H1 (cell line): ENCODE measurements at regions not wholly inside any gene's neighbourhood (a gene's known extent, or its start where the extent isn't known, plus 50 kb on each side); places are given as distances from the start of the nearest gene placed in this dataset.
A peak's percentile ranks its signal among the peaks of the same experiment; 100 is the strongest.

ENCODE experiments used
- CTCF ChIA-PET: fragments of 300-600 bp; sonication (Branson Sonifier 250); formaldehyde crosslinking; loops from one replicate; lab custom pipeline; 2021; ENCODE audit not compliant: partially characterized antibody; lab: Charles Lee
- POLR2A ChIA-PET: fragments of 300-600 bp; sonication (Branson Sonifier 250); formaldehyde crosslinking; loops from one replicate; lab custom pipeline; 2021; ENCODE audit warnings: inconsistent platforms; ENCODE audit not compliant: partially characterized antibody; lab: Charles Lee
- DNase-seq, 2 experiments: peaks; one replicate each; pipeline versions ENCODE4 v3.0.0 to v3.0.0-alpha.2; 2010 to 2022; ENCODE audit warnings: low spot score in 2 of 2, low read depth in 1 of 2, mixed read lengths in 1 of 2
- FAIRE-seq: peaks from 2 replicates; lab custom pipeline; 2011; peaks lifted over from hg19 to GRCh38; lab: Jason Lieb, UNC
- H2AFZ ChIP-seq: 2 replicates; pipeline ENCODE4 v1.8.1; 2012; ENCODE audit warnings: low read length, inconsistent platforms
- H2AK5ac ChIP-seq: 2 replicates; pipeline ENCODE4 v1.6.1; 2013; ENCODE audit warnings: low read depth, low read length
- H2BK120ac ChIP-seq: replicated peaks from 2 replicates; pipeline ENCODE3; 2013; ENCODE audit warnings: low read depth, low read length, inconsistent platforms
- H2BK12ac ChIP-seq: 2 replicates; pipeline ENCODE4 v1.6.1; 2013; ENCODE audit warnings: low read depth, low read length
- H2BK15ac ChIP-seq: 2 replicates; pipeline ENCODE4 v1.6.1; 2013; ENCODE audit warnings: low read length
- H2BK20ac ChIP-seq: 2 replicates; pipeline ENCODE4 v1.6.1; 2013; ENCODE audit warnings: low read length
- H2BK5ac ChIP-seq: 2 replicates; pipeline ENCODE4 v1.6.1; 2013; ENCODE audit warnings: low read depth, low read length
- H3K14ac ChIP-seq: 2 replicates; pipeline ENCODE4 v1.6.1; 2013; ENCODE audit warnings: inconsistent platforms; ENCODE audit not compliant: insufficient read length
- H3K18ac ChIP-seq: 2 replicates; pipeline ENCODE4 v1.6.1; 2013; ENCODE audit warnings: low read length; ENCODE audit errors: extremely low read depth
- H3K23ac ChIP-seq: 2 replicates; pipeline ENCODE4 v1.6.1; 2013; ENCODE audit warnings: inconsistent platforms; ENCODE audit not compliant: insufficient read length
- H3K23me2 ChIP-seq: 2 replicates; pipeline ENCODE4 v1.6.1; 2013; ENCODE audit warnings: low read depth, low read length
- H3K27ac ChIP-seq: 2 replicates; pipeline ENCODE4 v1.6.1; 2011; ENCODE audit warnings: low read depth, low read length, inconsistent platforms
- H3K27me3 ChIP-seq, 4 experiments: replicated peaks in 1 of 4; 1 replicate in 1 of 4; 2 replicates in 3 of 4; pipeline versions ENCODE4 v1.6.1 to v1.8.1; 2011 to 2013; ENCODE audit warnings: low read length in 3 of 4, mild to moderate bottlenecking in 3 of 4, inconsistent platforms in 2 of 4, mixed read lengths in 2 of 4, moderate library complexity in 1 of 4; ENCODE audit not compliant: control insufficient read depth in 3 of 4, insufficient read depth in 3 of 4; ENCODE audit errors: extremely low read depth in 1 of 4
- H3K36me3 ChIP-seq, 4 experiments: 2 replicates each; pipeline versions ENCODE4 v1.6.1 to v1.8.1; 2011 to 2013; ENCODE audit warnings: mild to moderate bottlenecking in 4 of 4, low read length in 3 of 4, moderate library complexity in 2 of 4, control low read depth in 1 of 4, inconsistent platforms in 1 of 4; ENCODE audit not compliant: insufficient read depth in 4 of 4, control insufficient read depth in 2 of 4
- H3K4ac ChIP-seq: replicated peaks from 2 replicates; pipeline ENCODE3; 2013; ENCODE audit warnings: low read length, low read depth, mixed read lengths, inconsistent platforms; ENCODE audit not compliant: insufficient read length
- H3K4me1 ChIP-seq, 4 experiments: replicated peaks in 1 of 4; 1 replicate in 1 of 4; 2 replicates in 3 of 4; pipeline versions ENCODE4 v1.6.1 to v1.8.1; 2011 to 2013; ENCODE audit warnings: low read length in 3 of 4, inconsistent platforms in 2 of 4, mixed read lengths in 1 of 4; ENCODE audit not compliant: insufficient read depth in 4 of 4, control insufficient read depth in 3 of 4
- H3K4me2 ChIP-seq, 2 experiments: 2 replicates each; pipeline versions ENCODE4 v1.6.1 to v1.8.1; 2011 to 2013; ENCODE audit warnings: low read depth in 2 of 2, low read length in 2 of 2, control low read depth in 1 of 2, inconsistent platforms in 1 of 2, mild to moderate bottlenecking in 1 of 2; ENCODE audit not compliant: insufficient read depth in 1 of 2
- H3K4me3 ChIP-seq, 4 experiments: fragments of 200-600, 300-600 bp in 1 of 4; sonication (generic), shearing (Covaris generic), sonication (Bioruptor Twin) in 1 of 4; 2 replicates each; pipeline versions ENCODE4 v1.5.1 to v1.8.1; 2011 to 2016; ENCODE audit warnings: low read length in 4 of 4, low read depth in 3 of 4, control low read depth in 2 of 4, inconsistent platforms in 2 of 4, mild to moderate bottlenecking in 2 of 4, mixed read lengths in 1 of 4, moderate library complexity in 1 of 4; ENCODE audit not compliant: insufficient read depth in 2 of 4; ENCODE audit errors: extremely low read depth in 1 of 4
- H3K56ac ChIP-seq: replicated peaks from 2 replicates; pipeline ENCODE3; 2013; ENCODE audit warnings: low read depth, mild to moderate bottlenecking, mixed read lengths, low read length, inconsistent platforms; ENCODE audit not compliant: insufficient read length
- H3K79me1 ChIP-seq: 2 replicates; pipeline ENCODE4 v1.6.1; 2013; ENCODE audit warnings: low read depth, low read length, control low read depth
- H3K79me2 ChIP-seq, 2 experiments: 2 replicates each; pipeline versions ENCODE4 v1.6.1 to v1.8.1; 2012 to 2013; ENCODE audit warnings: low read length in 2 of 2, mild to moderate bottlenecking in 2 of 2, inconsistent platforms in 1 of 2; ENCODE audit not compliant: insufficient read depth in 2 of 2, control insufficient read depth in 1 of 2
- H3K9ac ChIP-seq, 4 experiments: replicated peaks in 1 of 4; 1 replicate in 1 of 4; 2 replicates in 3 of 4; pipeline versions ENCODE4 v1.6.1 to v1.8.1; 2011 to 2013; ENCODE audit warnings: low read depth in 3 of 4, low read length in 3 of 4, control low read depth in 2 of 4, mild to moderate bottlenecking in 2 of 4, moderate library complexity in 2 of 4, inconsistent platforms in 1 of 4; ENCODE audit errors: extremely low read depth in 1 of 4
- H3K9me3 ChIP-seq, 2 experiments: 2 replicates each; pipeline versions ENCODE4 v1.6.1 to v1.8.1; 2012 to 2013; ENCODE audit warnings: mild to moderate bottlenecking in 2 of 2, moderate library complexity in 2 of 2, control low read depth in 1 of 2, inconsistent platforms in 1 of 2, low read depth in 1 of 2, low read length in 1 of 2, mixed read lengths in 1 of 2; ENCODE audit not compliant: insufficient read depth in 2 of 2
- H4K20me1 ChIP-seq, 2 experiments: replicated peaks in 1 of 2; 2 replicates each; pipeline versions ENCODE3 to v1.8.1; 2011 to 2013; ENCODE audit warnings: inconsistent platforms in 2 of 2, low read length in 2 of 2, mild to moderate bottlenecking in 1 of 2; ENCODE audit not compliant: insufficient read depth in 2 of 2, control insufficient read depth in 1 of 2
- H4K5ac ChIP-seq: 2 replicates; pipeline ENCODE4 v1.6.1; 2013; ENCODE audit warnings: low read length, low read depth, mixed read lengths, inconsistent platforms; ENCODE audit not compliant: insufficient read length
- H4K8ac ChIP-seq: 2 replicates; pipeline ENCODE4 v1.8.0; 2013; ENCODE audit warnings: mild to moderate bottlenecking, moderate library complexity, low read length, inconsistent platforms; ENCODE audit not compliant: insufficient read depth; ENCODE audit errors: extremely low read depth
- H4K91ac ChIP-seq: replicated peaks from 2 replicates; pipeline ENCODE3; 2013; ENCODE audit warnings: low read length, mixed read lengths, inconsistent platforms; ENCODE audit not compliant: insufficient read length
- KDM1A ChIP-seq: fragments of 200-600, 300-600 bp; sonication (generic); IDR thresholded peaks from 2 replicates; pipeline ENCODE4 v1.7.1; 2016; ENCODE audit warnings: mild to moderate bottlenecking, low read length, borderline replicate concordance
- SP4 ChIP-seq: IDR thresholded peaks from 2 replicates; pipeline ENCODE4 v1.6.1; 2012; ENCODE audit warnings: low read length, inconsistent platforms
- WGBS, 2 experiments: shearing (Covaris generic) in 1 of 2; methylation state at CpG; one replicate each; pipeline versions ENCODE4 v1.1.6 to v1.1.7; 2013 to 2015; ENCODE audit warnings: low lambda C conversion rate in 2 of 2, mixed read lengths in 2 of 2, inconsistent platforms in 1 of 2, low coverage in 1 of 2, missing lambda C conversion rate in 1 of 2; ENCODE audit not compliant: insufficient replicate concordance in 2 of 2, insufficient coverage in 1 of 2, insufficient read length in 1 of 2; ENCODE audit errors: extremely low coverage in 1 of 2, missing lambda C conversion rate in 1 of 2; 5-methylcytosine and 5-hydroxymethylcytosine counted together

DNA sequence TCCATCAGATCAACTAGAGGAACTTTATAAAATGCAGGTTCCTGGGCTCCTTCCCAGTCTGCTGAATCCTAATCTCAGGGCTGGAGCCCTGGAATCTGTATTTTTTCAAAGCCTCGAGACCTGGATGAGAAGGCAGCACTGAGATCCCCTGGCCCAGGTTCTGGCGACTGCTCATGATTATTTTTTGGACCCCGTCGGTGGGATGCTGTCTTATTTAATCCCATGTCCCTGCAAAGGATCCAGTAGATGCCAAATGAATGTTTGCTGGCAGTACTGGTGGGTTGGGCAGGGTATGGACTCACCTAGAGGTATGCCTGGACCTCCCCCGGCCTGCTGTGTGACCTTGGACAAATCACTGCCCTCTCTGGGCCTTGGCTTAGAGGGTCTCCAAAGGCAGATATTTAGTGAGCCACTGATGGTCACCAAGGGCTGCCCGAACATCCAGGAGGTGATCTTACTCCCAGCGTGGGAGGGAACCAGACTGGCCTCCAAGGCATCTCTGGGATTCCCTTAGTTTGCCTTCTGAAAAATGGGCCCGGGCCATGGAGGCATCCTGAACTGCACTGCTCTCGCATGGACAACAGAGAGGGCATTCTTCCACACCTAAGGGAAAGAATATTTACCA, 91.6 kb upstream of the RUNX3 start:
- Histone ChIP-seq H4K8ac (no peak overlapping the region), H4K5ac (no peak overlapping the region), H3K27ac (no peak overlapping the region), H3K4me2 (no peak overlapping the region), H3K4ac (no peak overlapping the region), H2BK20ac (peak overlapping the region; percentile 15; the same call in 1 of the 2 replicates), H3K9ac (no peak overlapping the region), H3K4me3 (no peak overlapping the region), H3K23ac (no peak overlapping the region), H2AK5ac (no peak overlapping the region), H3K56ac (no peak overlapping the region), H2BK12ac (no peak overlapping the region), H3K23me2 (0 out of 2 replicates have a peak, but pooled peaks cover 5% of the 10 kb centered on the region), H3K27me3 (no peaks in the 10 kb centered on the region; a peak in 1 of 7 replicates), H2BK15ac (no peak overlapping the region), H3K4me1 (peaks cover 0 to 15% (median 11%) of the 10 kb centered on the region in 4 experiments; a peak in 6 of 7 replicates), H2BK5ac (no peak overlapping the region), H3K36me3 (no peaks in the 10 kb centered on the region), H4K20me1 (peaks cover 0 to 5% of the 10 kb centered on the region in 2 experiments), H3K14ac (no peak overlapping the region), H2AFZ (no peak overlapping the region), H2BK120ac (no peak overlapping the region), H3K79me1 (no peaks in the 10 kb centered on the region), H3K79me2 (no peaks in the 10 kb centered on the region), H4K91ac (no peak overlapping the region), H3K9me3 (no peaks in the 10 kb centered on the region), H3K18ac (no peak overlapping the region)
- FAIRE-seq (no peak), DNase-seq (no peak)
- POLR2A ChIA-PET: interaction anchor here (0.9 to 1.3 kb wide), 3 partner anchors 14 to 74 kb away, joined by 3 read pairs; no protein-coding TSS in a partner anchor
- CTCF ChIA-PET: interaction anchor here (0.6 to 2.0 kb wide), 4 partner anchors 14 to 31 kb away, joined by 3 to 10 read pairs (median 4); no protein-coding TSS in a partner anchor
- 93% methylated on average over 8 of the region's 9 CpGs; no CpG with 5 or more reads in 1 of the 2 experiments for WGBS, 2 experiments
- TF ChIP-seq KDM1A (peak; percentile 64; the same call in 1 of the 2 replicates), SP4 (no peak)
